ENCODE measurements at regions not wholly inside any gene's neighbourhood (a gene's known extent, or its start where the extent isn't known, plus 50 kb on each side); places are given as distances from the start of the nearest gene placed in this dataset.

DNA sequence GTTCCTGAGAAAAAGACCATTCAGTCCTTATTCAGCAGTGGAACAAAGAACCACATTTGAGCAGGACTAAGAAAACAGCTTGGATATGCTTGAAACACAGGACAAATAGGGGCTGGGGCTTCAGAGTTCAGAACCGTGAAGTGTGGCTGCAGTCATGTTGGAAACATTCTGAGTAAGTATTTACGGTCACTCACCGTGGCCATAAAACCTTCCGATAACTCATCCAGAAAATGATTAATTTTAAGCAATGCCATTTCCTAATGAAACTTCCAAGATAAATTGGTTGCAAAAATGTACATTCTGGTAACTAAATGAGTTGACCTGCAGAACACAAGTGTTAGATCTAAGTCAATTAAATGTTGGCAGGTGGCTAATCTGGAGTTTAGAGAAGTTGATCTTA is 279.2 kb downstream of the CXCL12 start:
- no peak for TF ChIP-seq ATF3 (IDR thresholded peaks at IDR 0.05)
- no peak for TF ChIP-seq HNF4A (conservative IDR thresholded peaks at IDR 0.05)
- TF ChIP-seq, protein P1, sequence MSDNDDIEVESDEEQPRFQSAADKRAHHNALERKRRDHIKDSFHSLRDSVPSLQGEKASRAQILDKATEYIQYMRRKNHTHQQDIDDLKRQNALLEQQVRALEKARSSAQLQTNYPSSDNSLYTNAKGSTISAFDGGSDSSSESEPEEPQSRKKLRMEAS (IDR thresholded peaks at IDR 0.05): no peak
- TF ChIP-seq SP1 (IDR thresholded peaks at IDR 0.05): no peak
- no peak for TF ChIP-seq JUND (IDR thresholded peaks at IDR 0.05)
- no peak for TF ChIP-seq NR2F2 (IDR thresholded peaks at IDR 0.05)
- no peak for TF ChIP-seq RXRA (IDR thresholded peaks at IDR 0.05)
- no peak for TF ChIP-seq RAD21 (IDR thresholded peaks at IDR 0.05)
- no peak for TF ChIP-seq GABPA (IDR thresholded peaks at IDR 0.05 in 1 of 2, conservative IDR thresholded peaks at IDR 0.05 in 1 of 2)
- TF ChIP-seq REST (IDR thresholded peaks at IDR 0.05): no peak
- TF ChIP-seq FOXA2 (IDR thresholded peaks at IDR 0.05): no peak
- TF ChIP-seq ZBTB33 (IDR thresholded peaks at IDR 0.05): no peak
- TF ChIP-seq, protein P2, sequence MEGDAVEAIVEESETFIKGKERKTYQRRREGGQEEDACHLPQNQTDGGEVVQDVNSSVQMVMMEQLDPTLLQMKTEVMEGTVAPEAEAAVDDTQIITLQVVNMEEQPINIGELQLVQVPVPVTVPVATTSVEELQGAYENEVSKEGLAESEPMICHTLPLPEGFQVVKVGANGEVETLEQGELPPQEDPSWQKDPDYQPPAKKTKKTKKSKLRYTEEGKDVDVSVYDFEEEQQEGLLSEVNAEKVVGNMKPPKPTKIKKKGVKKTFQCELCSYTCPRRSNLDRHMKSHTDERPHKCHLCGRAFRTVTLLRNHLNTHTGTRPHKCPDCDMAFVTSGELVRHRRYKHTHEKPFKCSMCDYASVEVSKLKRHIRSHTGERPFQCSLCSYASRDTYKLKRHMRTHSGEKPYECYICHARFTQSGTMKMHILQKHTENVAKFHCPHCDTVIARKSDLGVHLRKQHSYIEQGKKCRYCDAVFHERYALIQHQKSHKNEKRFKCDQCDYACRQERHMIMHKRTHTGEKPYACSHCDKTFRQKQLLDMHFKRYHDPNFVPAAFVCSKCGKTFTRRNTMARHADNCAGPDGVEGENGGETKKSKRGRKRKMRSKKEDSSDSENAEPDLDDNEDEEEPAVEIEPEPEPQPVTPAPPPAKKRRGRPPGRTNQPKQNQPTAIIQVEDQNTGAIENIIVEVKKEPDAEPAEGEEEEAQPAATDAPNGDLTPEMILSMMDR (IDR thresholded peaks at IDR 0.05; ENCODE audit: low read depth, low read length, missing input control): no peak
- no peak for TF ChIP-seq HNF4G (IDR thresholded peaks at IDR 0.05)
- TF ChIP-seq FOXA1 (IDR thresholded peaks at IDR 0.05): no peak
- TF ChIP-seq YY1 (IDR thresholded peaks at IDR 0.05): no peak
- no peak for TF ChIP-seq EGR1 (IDR thresholded peaks at IDR 0.05; ENCODE audit: low read depth in 2 of 2)
- no peak for TF ChIP-seq TAF1 (conservative IDR thresholded peaks at IDR 0.05)
- WGBS: 86% methylated on average over 4 of the region's 4 CpGs
- DNase-seq (ENCODE audit: low spot score): no peak
- Histone ChIP-seq H3K9me3 (ENCODE audit: control insufficient read depth in 4 of 4, low read length in 3 of 4) (no peaks in the 10 kb centered on the region), H3K9ac (ENCODE audit: low read depth in 1 of 2, low read length in 2 of 2) (no peak overlapping the region), H3K36me3 (ENCODE audit: control insufficient read depth in 4 of 4, insufficient read depth in 3 of 4, low read depth in 1 of 4, low read length in 3 of 4) (no peaks in the 10 kb centered on the region), H3K27me3 (ENCODE audit: control insufficient read depth in 4 of 4, insufficient read depth in 4 of 4, low read length in 3 of 4) (no peaks in the 10 kb centered on the region), H3K27ac (ENCODE audit: low read depth in 1 of 2, low read length in 2 of 2) (no peak overlapping the region), H3K4me1 (ENCODE audit: control insufficient read depth in 4 of 4, insufficient read depth in 4 of 4, low read length in 3 of 4) (no peaks in the 10 kb centered on the region), H3K4me3 (ENCODE audit: low read depth in 1 of 3, low read length in 3 of 3) (no peak overlapping the region)

All from liver (tissue), 8 donors.